HG03565 (cell line): ENCODE measurements at regions not wholly inside any gene's neighbourhood (a gene's known extent, or its start where the extent isn't known, plus 50 kb on each side); places are given as distances from the start of the nearest gene placed in this dataset.
"Not testable (repeated sequence)": the region's sequence is repeated elsewhere in the genome, so short reads cannot be mapped to it uniquely, and the experiment has no call there.

Source experiments
- ATAC-seq: cut with Tn5 transposase; IDR thresholded peaks from one replicate; pipeline ENCODE4 v1.9.1; 2021; ENCODE audit warnings: mild to moderate bottlenecking, moderate library complexity; ENCODE audit not compliant: unreplicated experiment

DNA sequence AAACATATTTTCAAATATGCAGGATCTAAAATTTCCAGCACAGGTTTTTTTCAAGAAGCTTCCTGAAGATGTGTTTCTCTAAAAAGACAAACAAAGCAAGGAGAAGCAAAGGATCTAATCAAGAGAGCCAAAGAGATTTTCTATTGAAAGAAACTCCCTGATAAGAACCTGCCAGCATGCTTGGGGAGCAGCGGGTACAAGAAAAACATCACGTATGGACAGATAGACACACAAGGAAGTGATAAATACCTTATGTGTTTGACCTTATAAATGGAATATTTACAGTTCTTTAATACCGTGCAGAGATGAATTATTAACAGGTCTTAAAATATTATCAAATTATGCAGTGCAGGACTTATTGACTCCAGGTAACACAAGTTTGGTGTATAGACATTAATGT lies 562.1 kb downstream of the DACH1 start:
- ATAC-seq = no peak

DNA sequence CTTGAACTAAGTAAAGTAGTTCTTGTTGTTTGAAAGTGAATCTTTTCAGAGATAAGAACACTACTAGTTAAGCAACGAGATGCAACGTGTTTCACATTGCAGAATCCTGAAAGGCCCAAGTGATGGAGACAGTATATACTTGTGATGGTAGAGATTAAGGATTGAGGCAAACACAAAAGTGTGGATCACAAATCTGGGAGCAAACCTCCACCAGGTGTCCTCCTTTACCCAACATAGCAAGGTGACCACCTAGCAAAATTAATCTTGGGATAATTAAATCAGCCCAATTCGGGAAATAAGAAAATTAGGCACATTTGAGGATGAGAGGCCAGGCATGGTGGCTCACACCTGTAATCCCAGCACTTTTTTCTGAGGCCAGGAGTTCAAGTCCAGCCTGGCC lies 563.9 kb downstream of the DACH1 start:
- no peak for ATAC-seq

DNA sequence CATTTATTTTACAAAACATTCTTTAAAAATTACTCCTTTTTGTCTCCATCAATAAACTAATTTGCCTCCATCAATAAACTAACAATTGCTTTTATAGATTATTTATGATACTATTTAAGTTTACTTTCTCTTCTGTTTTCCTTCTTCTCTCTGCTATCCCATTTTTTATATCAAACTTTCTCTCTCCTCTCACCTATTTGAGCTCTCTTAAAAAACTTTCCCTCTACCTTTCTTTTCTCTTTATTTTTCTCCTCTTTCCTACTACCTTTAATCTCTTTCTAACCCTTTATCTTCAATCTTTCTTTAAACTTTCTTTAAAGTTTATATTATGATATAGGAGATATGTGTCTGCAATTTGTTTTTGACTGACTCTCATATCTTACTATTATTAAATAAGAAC lies 566.4 kb downstream of the DACH1 start:
- ATAC-seq = no peak

DNA sequence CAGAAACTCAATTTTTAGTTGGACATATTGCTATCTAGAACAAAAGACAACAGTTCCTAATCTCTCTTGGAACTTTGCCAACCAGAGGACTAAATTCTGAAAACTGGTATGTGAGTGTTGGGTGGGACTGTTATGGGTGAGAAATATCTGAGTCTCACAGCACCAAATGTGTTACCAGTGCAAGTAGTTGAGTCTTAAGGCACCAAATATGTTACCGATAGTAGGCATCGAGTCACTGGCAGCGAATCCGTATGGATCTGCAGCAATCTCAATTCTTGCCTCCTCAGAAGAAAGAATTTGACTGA lies 575.2 kb downstream of the DACH1 start:
- peak; percentile 0 for ATAC-seq

GRCh38 chr13:71290963-71291841 lies 575.8 kb downstream of the DACH1 start:
- peak; percentile 95 for ATAC-seq

DNA sequence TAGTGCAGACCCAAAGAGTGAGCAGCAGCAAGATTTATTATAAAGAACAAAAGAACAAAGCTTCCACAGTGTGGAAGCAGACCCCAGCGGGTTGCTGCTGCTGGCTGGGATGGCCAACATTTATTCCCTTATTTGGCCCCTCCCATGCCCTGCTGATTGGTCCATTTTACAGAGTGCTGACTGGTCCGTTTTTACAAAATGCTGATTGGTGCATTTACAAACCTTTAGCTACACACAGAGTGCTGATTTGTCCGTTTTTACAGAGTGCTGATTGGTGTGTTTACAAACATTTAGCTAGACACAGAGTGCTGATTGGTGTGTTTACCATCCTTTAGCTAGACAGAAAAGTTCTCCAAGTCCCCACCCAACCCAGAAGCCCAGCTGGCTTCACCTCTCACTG lies 577.0 kb downstream of the DACH1 start:
- not testable (repeated sequence) for ATAC-seq

DNA sequence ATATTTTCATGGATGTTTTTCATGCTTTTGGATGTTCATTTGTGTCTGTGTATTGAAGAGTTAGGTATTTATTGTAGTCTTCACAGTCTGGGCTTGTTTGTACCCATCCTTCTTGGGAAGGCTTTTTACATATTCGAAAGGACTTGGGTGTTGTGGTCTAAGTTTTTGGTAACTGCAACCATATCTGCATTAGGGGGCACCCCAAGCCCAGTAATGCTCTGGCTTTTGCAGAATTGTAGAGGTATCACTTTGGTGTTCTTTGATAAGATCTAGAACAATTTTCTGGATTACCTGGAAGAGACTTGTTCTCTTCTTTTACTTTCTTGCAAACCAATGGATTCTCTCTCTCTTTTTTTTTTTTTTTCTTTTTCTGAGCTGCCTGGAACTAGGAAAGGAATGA lies 581.3 kb downstream of the DACH1 start:
- ATAC-seq = no peak

DNA sequence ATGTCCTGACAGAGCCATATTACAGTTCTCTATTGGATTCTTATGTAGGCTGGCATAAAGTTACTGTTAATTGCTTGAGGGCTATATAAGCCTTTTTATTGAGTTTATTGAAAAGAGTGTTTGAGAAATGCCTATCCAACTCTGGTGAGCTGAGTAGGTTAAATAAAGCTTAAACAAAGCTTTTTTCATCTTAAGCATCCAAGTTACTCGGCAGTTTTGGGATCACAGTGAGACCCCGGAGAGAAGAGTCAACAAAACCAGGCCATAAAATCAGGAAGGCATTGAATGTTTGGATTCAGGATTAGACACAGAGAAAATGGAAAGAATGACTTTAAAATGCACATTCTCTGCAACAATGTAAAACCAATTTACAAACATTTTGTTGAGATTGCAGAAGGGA lies 588.5 kb downstream of the DACH1 start:
- no peak for ATAC-seq

GRCh38 chr13:71274923-71275608 lies 591.9 kb downstream of the DACH1 start:
- ATAC-seq = peak; percentile 91

- ATAC-seq = no peak
Observed at GRCh38 chr13:71261256-71261655, 605.7 kb downstream of the DACH1 start.

- ATAC-seq = no peak
Observed at GRCh38 chr13:71260246-71260645, 606.8 kb downstream of the DACH1 start.

- ATAC-seq = no peak
Observed at GRCh38 chr13:71255633-71256032, 611.4 kb downstream of the DACH1 start.

GRCh38 chr13:71254384-71254783 lies 612.6 kb downstream of the DACH1 start:
- no peak for ATAC-seq

- no peak for ATAC-seq
Observed at GRCh38 chr13:71252184-71252704, 614.8 kb downstream of the DACH1 start.

DNA sequence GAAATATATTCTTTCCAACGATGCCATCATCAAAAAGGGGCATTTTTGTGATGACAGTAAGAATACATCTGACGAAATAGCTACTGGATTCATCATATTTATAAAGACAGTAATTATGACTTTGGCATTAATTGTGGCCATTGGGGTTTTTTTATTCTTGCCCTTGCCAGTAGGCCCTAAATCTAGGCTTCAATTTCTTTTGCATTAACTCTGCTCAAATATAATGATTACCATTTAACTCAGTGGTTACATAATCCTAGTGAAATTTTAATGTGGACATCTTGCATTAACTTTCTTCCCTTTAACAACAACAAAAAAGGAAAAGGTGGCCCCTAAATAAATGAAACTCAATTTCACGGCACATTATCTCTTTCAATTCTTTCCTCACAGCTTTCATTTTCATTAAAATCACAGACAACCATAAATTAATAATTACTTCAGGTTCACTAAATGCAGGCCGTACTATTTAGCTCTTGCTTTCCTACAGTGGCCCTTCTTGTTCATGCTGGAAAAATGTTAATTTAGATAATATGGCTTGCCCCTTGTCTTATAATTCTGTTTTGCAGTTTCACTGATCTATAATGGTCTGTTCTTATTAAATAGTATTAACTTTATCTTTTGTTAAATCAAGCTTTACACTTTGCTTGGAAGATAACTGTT lies 615.6 kb downstream of the DACH1 start:
- no peak for ATAC-seq

DNA sequence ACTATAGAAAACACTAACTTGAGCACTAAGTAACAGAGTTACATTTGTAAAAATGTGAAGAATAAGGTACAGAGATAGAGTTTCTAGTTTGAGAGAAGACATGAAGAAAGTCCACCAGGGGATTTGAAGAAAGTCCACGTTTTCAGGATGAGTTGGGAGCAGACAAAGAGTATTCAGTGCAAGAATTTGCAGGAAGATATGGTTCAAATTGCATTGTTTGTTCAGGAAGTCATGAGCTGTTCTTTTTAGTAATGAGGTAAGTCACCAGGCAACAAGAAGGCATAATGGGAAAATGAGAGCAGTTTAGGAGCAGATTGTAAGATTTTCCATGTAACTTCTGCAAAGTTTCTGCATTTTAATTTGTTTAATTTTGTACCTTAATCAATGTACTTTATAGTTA lies 618.0 kb downstream of the DACH1 start:
- ATAC-seq = no peak

- no peak for ATAC-seq
Observed at GRCh38 chr13:71244161-71244560, 622.8 kb downstream of the DACH1 start.

GRCh38 chr13:71242201-71242600 lies 624.8 kb downstream of the DACH1 start:
- ATAC-seq = no peak

DNA sequence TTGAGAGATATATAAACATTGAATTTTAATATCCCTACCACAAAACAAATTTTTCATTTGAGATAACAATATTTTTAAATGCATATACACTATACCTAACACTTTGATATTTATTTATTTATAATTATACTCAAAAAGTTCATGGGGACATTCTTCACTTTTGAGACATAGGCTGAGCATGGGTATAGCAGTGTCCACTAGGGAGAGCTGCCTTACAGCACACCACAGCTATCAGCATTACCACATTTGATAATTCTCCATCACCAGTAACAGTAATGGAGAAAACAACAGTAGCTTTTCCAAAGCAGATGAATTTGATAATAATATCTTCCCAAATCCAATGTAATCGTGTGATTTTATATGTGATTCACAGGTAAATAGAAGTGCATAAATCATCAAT lies 626.1 kb downstream of the DACH1 start:
- no peak for ATAC-seq

DNA sequence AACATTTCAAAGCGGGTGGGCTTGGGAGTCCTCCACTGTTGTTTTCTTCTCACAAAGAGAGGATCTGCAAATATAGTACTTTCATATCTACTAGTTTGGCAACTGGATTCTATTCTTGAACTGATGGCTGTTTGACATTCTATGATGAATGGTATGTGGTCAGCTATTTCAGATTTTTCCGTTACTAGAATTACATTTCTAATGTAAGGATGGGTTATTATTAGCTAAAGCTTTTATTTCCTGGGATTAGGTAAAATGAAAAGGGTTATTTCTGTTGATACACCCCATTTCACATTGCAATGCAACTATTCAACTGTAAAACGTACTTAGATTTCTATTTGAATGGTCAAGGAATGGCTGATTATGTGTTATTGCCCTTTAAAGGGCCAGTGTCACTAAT lies 629.7 kb downstream of the DACH1 start:
- no peak for ATAC-seq

DNA sequence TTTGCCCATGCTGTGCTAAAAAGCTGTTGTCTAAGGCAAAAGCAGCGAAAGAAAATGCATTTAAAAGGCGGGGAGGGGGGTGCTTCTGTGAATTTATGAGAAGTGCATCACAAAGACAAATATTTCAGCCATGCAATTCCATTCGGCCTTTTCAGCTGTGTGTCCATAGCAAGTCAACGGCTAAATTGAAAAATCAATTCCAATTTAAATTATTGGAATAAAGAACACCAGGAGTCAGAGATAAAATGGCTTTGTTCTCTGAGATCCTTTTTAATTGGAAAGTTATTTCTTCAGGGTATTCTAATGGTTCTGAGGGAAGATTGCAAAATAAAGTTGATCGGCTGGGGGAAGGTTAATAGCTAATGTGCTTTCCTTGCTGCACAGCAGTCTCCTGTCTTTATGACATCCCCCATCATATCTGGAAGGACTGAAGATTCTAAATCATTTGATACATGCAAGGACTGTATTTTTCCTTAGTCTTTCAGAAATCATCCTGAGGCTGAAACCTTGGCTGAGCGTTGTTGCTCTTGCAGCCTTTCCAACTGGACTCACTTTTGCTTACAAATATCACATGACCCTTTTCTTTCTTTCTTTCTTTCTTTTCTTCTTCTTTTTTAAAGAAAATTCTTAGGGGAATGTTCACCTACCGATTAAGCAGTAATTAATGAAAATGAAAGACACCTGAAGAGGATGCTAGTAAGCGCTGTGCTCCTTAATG lies 647.1 kb downstream of the DACH1 start:
- no peak for ATAC-seq
